DND-41 (cell line): ENCODE measurements at regions not wholly inside any gene's neighbourhood (a gene's known extent, or its start where the extent isn't known, plus 50 kb on each side); places are given as distances from the start of the nearest gene placed in this dataset.

ENCODE experiments used
- CTCF ChIP-seq: IDR thresholded peaks from 2 replicates; pipeline ENCODE4 v1.5.1; 2012; ENCODE audit warnings: borderline replicate concordance, low read length, moderate library complexity, mild to moderate bottlenecking; ENCODE audit not compliant: poor library complexity, severe bottlenecking; ENCODE audit errors: extremely low read depth
- EZH2 ChIP-seq: IDR thresholded peaks from 3 replicates; pipeline ENCODE4 v1.6.1; 2012; ENCODE audit warnings: borderline replicate concordance, low read depth, mild to moderate bottlenecking, moderate library complexity, low read length, inconsistent platforms; ENCODE audit not compliant: severe bottlenecking

GRCh38 chr10:117486606-117487005 is 55.9 kb upstream of the EMX2 start:
- TF ChIP-seq CTCF (no peak), EZH2 (no peak)
